Stomach (tissue), 8 donors: ENCODE measurements at regions not wholly inside any gene's neighbourhood (a gene's known extent, or its start where the extent isn't known, plus 50 kb on each side); places are given as distances from the start of the nearest gene placed in this dataset.

ENCODE experiments used
- DNase-seq, 2 donors: peaks; one replicate each; pipeline versions ENCODE4 v3.0.0 to v3.0.0-alpha.2; 2013 to 2019
- H3K27ac ChIP-seq, 5 donors: fragments of 200-600 bp in 4 of 5; sonication (generic) in 4 of 5; one replicate each; pipeline ENCODE4 v1.5.1; 2013 to 2019; ENCODE audit warnings: mild to moderate bottlenecking in 1 of 5, moderate library complexity in 1 of 5
- H3K27me3 ChIP-seq, 3 donors: fragments of 200-600 bp; sonication (generic); one replicate each; pipeline ENCODE4 v1.5.1; 2017 to 2019; ENCODE audit warnings: mixed run types in 1 of 3
- H3K36me3 ChIP-seq, 4 donors: fragments of 200-600 bp; sonication (generic); 1 replicate in 3 of 4; 2 replicates in 1 of 4; pipeline ENCODE4 v1.5.1; 2016 to 2019
- H3K4me1 ChIP-seq, 4 donors: fragments of 200-600 bp; sonication (generic); one replicate each; pipeline ENCODE4 v1.5.1; 2016 to 2019
- H3K4me3 ChIP-seq, 4 donors: fragments of 200-600 bp; sonication (generic) in 3 of 4; one replicate each; pipeline ENCODE4 v1.5.1; 2016 to 2019; ENCODE audit warnings: mild to moderate bottlenecking in 1 of 4
- H3K9me3 ChIP-seq, 4 donors: fragments of 200-600 bp; sonication (generic); one replicate each; pipeline ENCODE4 v1.5.1; 2016 to 2019
- CTCF ChIP-seq, 7 experiments: fragments of 450-650 bp in 4 of 7; fragments of 200-600 bp in 3 of 7; sonication (generic) in 3 of 7; IDR thresholded peaks; one replicate each; pipeline ENCODE4 v1.5.1; 2016 to 2019; ENCODE audit warnings: antibody characterized with exemption in 7 of 7, control low read depth in 2 of 7, mild to moderate bottlenecking in 1 of 7
- EP300 ChIP-seq: sonication (generic); formaldehyde crosslinking; IDR thresholded peaks from one replicate; pipeline ENCODE4 v1.6.1; 2017; ENCODE audit warnings: antibody characterized with exemption
- POLR2A ChIP-seq, 4 donors: fragments of 450-650 bp; IDR thresholded peaks; one replicate each; pipeline ENCODE4 v1.6.1; 2016; ENCODE audit warnings: antibody characterized with exemption in 4 of 4, control low read depth in 2 of 4, mild to moderate bottlenecking in 1 of 4, moderate library complexity in 1 of 4
- POLR2AphosphoS5 ChIP-seq, 3 donors: sonication (generic); formaldehyde crosslinking; IDR thresholded peaks; one replicate each; pipeline ENCODE4 v1.6.1; 2016; ENCODE audit warnings: antibody characterized with exemption in 3 of 3
- WGBS, 5 donors: extraction: QIAGEN DNeasy Blood & Tissue Kit in 3 of 5; methylation state at CpG; one replicate each; pipeline versions ENCODE4 v1.1.5 to v1.1.7; 2013 to 2018; 5-methylcytosine and 5-hydroxymethylcytosine counted together
- intact Hi-C: fragments of 100-400 bp; cut with DNase I; formaldehyde crosslinking; loops from one replicate; pipeline ENCODE4 v1.15.1; 2023; ENCODE audit warnings: low total_unique reads
- donor health status: healthy with polysubstance abuse.
- donor health status: Bipolar disorder and iron deficiency.
- donor health status: healthy.

- peaks cover 0 to 8% (median 0%) of the 10 kb centered on the region in 4 donors for H3K9me3 ChIP-seq
- H3K4me3 ChIP-seq: no peak overlapping the region
- no peak for DNase-seq
- WGBS, 5 donors: 88 to 95% (median 93%) methylated on average over 4 of the region's 4 CpGs
- no peaks in the 10 kb centered on the region for H3K36me3 ChIP-seq
- TF ChIP-seq POLR2A (IDR thresholded peaks at IDR 0.05): no peak
- TF ChIP-seq CTCF (IDR thresholded peaks at IDR 0.05): no peak
- no peak for TF ChIP-seq POLR2AphosphoS5 (IDR thresholded peaks at IDR 0.05)
- TF ChIP-seq EP300: no peak
- H3K4me1 ChIP-seq: no peaks in the 10 kb centered on the region
- H3K27ac ChIP-seq: no peak overlapping the region
- intact Hi-C loops: no loop called here
- H3K27me3 ChIP-seq: no peaks in the 10 kb centered on the region
Measured at GRCh38 chr7:94829987-94830386, 77.4 kb upstream of the PPP1R9A start.

GRCh38 chr7:94832051-94832450, 75.3 kb upstream of the PPP1R9A start:
- H3K9me3 ChIP-seq: peaks cover 0 to 12% (median 0%) of the 10 kb centered on the region in 4 donors
- no peak for TF ChIP-seq POLR2AphosphoS5 (IDR thresholded peaks at IDR 0.05)
- no peak for TF ChIP-seq EP300
- no peak for TF ChIP-seq CTCF (IDR thresholded peaks at IDR 0.05)
- TF ChIP-seq POLR2A (IDR thresholded peaks at IDR 0.05): no peak
- no peaks in the 10 kb centered on the region for H3K27me3 ChIP-seq
- H3K4me3 ChIP-seq: no peak overlapping the region
- H3K4me1 ChIP-seq: no peaks in the 10 kb centered on the region
- intact Hi-C loops: no loop called here
- no peak overlapping the region for H3K27ac ChIP-seq
- no peak for DNase-seq
- H3K36me3 ChIP-seq: no peaks in the 10 kb centered on the region
- 83 to 89% (median 87%) methylated on average over 4 of the region's 4 CpGs for WGBS, 5 donors

GRCh38 chr7:94834359-94834758, 73.0 kb upstream of the PPP1R9A start:
- intact Hi-C loops: no loop called here
- Histone ChIP-seq H3K9me3 (peaks cover 5 to 34% (median 19%) of the 10 kb centered on the region in 4 donors), H3K4me3 (no peak overlapping the region), H3K36me3 (no peaks in the 10 kb centered on the region), H3K27ac (no peak overlapping the region), H3K27me3 (no peaks in the 10 kb centered on the region), H3K4me1 (no peaks in the 10 kb centered on the region)
- WGBS, 5 donors: 93 to 98% (median 95%) methylated on average over 2 of the region's 2 CpGs
- no peak for DNase-seq
- TF ChIP-seq EP300: no peak
- TF ChIP-seq POLR2A (IDR thresholded peaks at IDR 0.05): no peak
- no peak for TF ChIP-seq POLR2AphosphoS5 (IDR thresholded peaks at IDR 0.05)
- TF ChIP-seq CTCF (IDR thresholded peaks at IDR 0.05): no peak

DNA sequence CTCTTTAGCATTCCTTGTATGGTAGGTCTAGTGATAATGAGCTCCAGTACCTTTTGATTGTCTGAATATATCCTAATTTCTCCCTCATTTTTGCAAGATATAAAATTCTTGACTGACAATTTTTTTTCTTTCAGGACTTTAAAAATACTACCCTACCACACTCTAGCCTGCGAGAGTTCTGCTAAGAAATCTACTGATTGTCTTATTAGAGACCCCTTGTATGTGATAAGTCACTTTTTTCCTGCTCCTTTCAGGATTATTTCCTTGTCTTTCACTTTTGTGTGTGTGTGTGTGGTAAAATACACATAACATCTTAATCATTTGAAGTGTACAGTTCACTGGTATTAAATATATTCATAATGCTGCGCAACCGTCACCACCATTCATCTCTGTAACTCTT, 68.7 kb upstream of the PPP1R9A start:
- Histone ChIP-seq H3K9me3 (peaks cover 10 to 68% (median 40%) of the 10 kb centered on the region in 4 donors), H3K4me1 (no peaks in the 10 kb centered on the region), H3K36me3 (no peaks in the 10 kb centered on the region), H3K27me3 (no peaks in the 10 kb centered on the region), H3K4me3 (no peak overlapping the region), H3K27ac (no peak overlapping the region)
- intact Hi-C loops: no loop called here
- DNase-seq: no peak
- WGBS, 5 donors: 92 to 97% (median 94%) methylated on average over 3 of the region's 3 CpGs
- TF ChIP-seq EP300: no peak
- TF ChIP-seq CTCF (IDR thresholded peaks at IDR 0.05): no peak
- TF ChIP-seq POLR2AphosphoS5 (IDR thresholded peaks at IDR 0.05): no peak
- no peak for TF ChIP-seq POLR2A (IDR thresholded peaks at IDR 0.05)
